ENCODE measurements at regions not wholly inside any gene's neighbourhood (a gene's known extent, or its start where the extent isn't known, plus 50 kb on each side); places are given as distances from the start of the nearest gene placed in this dataset.

- DNase-seq (ENCODE audit: low read depth), result no peak
- no peak for TF ChIP-seq CTCF (conservative IDR thresholded peaks at IDR 0.05; ENCODE audit: low read depth, low read length)
- H3K4me3 ChIP-seq (ENCODE audit: low read depth, low read length), result no peak overlapping the region
Measured at GRCh38 chr9:2299156-2299842, 284.2 kb downstream of the SMARCA2 start.

GRCh38 chr9:2299843-2300205 lies 284.7 kb downstream of the SMARCA2 start:
- no peak for TF ChIP-seq CTCF (conservative IDR thresholded peaks at IDR 0.05; ENCODE audit: low read depth, low read length)
- DNase-seq (ENCODE audit: low read depth), result no peak
- no peak overlapping the region for H3K4me3 ChIP-seq (ENCODE audit: low read depth, low read length)

GRCh38 chr9:2300325-2300724 lies 285.2 kb downstream of the SMARCA2 start:
- no peak for TF ChIP-seq CTCF (conservative IDR thresholded peaks at IDR 0.05; ENCODE audit: low read depth, low read length)
- no peak for DNase-seq (ENCODE audit: low read depth)
- H3K4me3 ChIP-seq (ENCODE audit: low read depth, low read length), result no peak overlapping the region

DNA sequence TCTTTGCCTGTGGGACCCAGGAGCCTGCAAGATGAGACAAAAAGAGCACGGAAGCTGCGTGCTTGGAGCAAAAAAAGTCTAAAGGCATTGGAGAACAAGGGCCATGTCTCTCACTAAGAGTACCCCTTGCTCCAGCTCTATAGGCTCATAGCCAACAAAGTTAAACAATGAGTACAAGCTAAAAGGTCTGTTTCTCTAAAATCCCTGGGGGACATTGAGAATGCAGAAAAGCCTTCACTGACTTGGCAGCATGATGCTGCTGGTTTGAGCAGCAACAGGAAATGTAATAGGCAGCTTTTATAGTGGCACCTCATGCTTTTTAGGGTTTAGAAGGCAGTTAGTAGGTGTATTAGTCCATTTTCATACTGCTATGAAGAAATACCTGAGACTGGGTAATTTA lies 287.5 kb downstream of the SMARCA2 start:
- TF ChIP-seq CTCF (conservative IDR thresholded peaks at IDR 0.05; ENCODE audit: low read depth, low read length), result no peak
- DNase-seq (ENCODE audit: low read depth), result no peak
- no peak overlapping the region for H3K4me3 ChIP-seq (ENCODE audit: low read depth, low read length)

DNA sequence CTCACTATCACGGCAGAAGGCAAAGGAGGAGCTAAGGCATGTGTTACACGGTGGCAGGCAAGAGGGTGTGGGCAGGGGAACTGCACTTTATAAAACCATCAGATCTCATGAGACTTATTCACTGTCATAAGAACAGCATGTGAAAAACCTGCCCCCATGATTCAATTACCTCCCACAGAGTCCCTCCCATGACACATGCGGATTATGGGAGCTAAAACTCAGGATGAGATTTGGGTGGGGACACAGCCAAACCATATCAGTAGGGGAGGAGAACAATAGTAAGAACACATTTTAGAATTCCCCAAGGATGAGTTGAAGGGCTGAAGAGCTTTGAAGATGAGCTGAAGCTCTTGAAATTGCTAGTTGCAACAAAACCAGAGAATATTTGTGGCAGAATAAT lies 287.9 kb downstream of the SMARCA2 start:
- no peak overlapping the region for H3K4me3 ChIP-seq (ENCODE audit: low read depth, low read length)
- TF ChIP-seq CTCF (conservative IDR thresholded peaks at IDR 0.05; ENCODE audit: low read depth, low read length), result no peak
- DNase-seq (ENCODE audit: low read depth), result no peak

GRCh38 chr9:2307480-2307879 lies 292.3 kb downstream of the SMARCA2 start:
- H3K4me3 ChIP-seq (ENCODE audit: low read depth, low read length), result no peak overlapping the region
- no peak for TF ChIP-seq CTCF (conservative IDR thresholded peaks at IDR 0.05; ENCODE audit: low read depth, low read length)
- peak; percentile 22 for DNase-seq (ENCODE audit: low read depth)

DNA sequence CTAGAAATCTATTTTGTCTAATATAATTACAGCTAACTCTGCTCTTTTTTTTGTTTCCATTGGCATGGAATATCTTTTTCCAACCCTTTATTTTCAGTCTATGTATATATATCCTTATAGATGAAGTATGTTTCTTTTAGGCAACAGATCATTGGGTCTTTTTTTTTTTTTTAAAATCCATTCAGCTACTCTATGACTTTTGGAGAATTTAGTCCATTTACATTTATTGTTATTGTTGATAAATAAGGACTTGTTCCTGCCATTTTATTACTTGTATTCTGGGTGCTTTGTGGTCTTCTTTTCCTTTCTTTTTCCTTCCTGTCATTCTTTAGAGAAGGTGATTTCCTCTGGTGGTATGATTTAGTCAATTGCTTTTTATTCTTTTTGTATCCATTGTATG lies 296.8 kb downstream of the SMARCA2 start:
- DNase-seq (ENCODE audit: low read depth), result no peak
- TF ChIP-seq CTCF (conservative IDR thresholded peaks at IDR 0.05; ENCODE audit: low read depth, low read length), result no peak
- no peak overlapping the region for H3K4me3 ChIP-seq (ENCODE audit: low read depth, low read length)

Measured in epithelial cell of proximal tubule (primary cell).